OCI-LY7 (cell line): ENCODE measurements at regions not wholly inside any gene's neighbourhood (a gene's known extent, or its start where the extent isn't known, plus 50 kb on each side); places are given as distances from the start of the nearest gene placed in this dataset.

ENCODE experiments used
- BruUV-seq: library from RNA; stranded (reverse); fragments of 400-500 nt; replicated peaks from 2 replicates; lab custom pipeline; 2021; lab: Mats Ljungman, UMichigan
- CTCF ChIA-PET: fragments of 300-600 bp; sonication (Branson Sonifier 250); formaldehyde crosslinking; loops from one replicate; lab custom pipeline; 2022; ENCODE audit warnings: antibody characterized with exemption; ENCODE audit not compliant: unreplicated experiment; lab: Charles Lee
- POLR2A ChIA-PET: fragments of 300-600 bp; sonication (Branson Sonifier 250); formaldehyde crosslinking; loops from one replicate; lab custom pipeline; 2022; ENCODE audit warnings: antibody characterized with exemption; lab: Charles Lee
- DNase-seq: peaks from one replicate; pipeline ENCODE4 v3.0.0-alpha.2; 2015; ENCODE audit warnings: low spot score
- H2AFZ ChIP-seq: fragments of 200-600 bp; sonication (generic), shearing (Covaris generic); 2 replicates; pipeline ENCODE4 v1.6.1; 2014; ENCODE audit warnings: mild to moderate bottlenecking, antibody characterized with exemption, low read length, moderate library complexity
- H3K27ac ChIP-seq: fragments of 200-600 bp; sonication (generic); 2 replicates; pipeline ENCODE4 v1.5.1; 2014; ENCODE audit warnings: mixed run types, low read depth, mild to moderate bottlenecking, moderate library complexity, low read length, inconsistent platforms; ENCODE audit not compliant: poor library complexity, severe bottlenecking
- H3K36me3 ChIP-seq: fragments of 200-600 bp; sonication (generic); 2 replicates; pipeline ENCODE4 v1.6.1; 2014; ENCODE audit warnings: mild to moderate bottlenecking, antibody characterized with exemption, low read length, moderate library complexity, mixed read lengths; ENCODE audit not compliant: insufficient read depth
- H3K4me1 ChIP-seq: fragments of 200-600 bp; sonication (generic); 2 replicates; pipeline ENCODE4 v1.5.1; 2014; ENCODE audit warnings: mild to moderate bottlenecking, low read length; ENCODE audit not compliant: insufficient read depth, poor library complexity, severe bottlenecking
- H3K4me2 ChIP-seq: fragments of 200-600 bp; sonication (generic); 2 replicates; pipeline ENCODE4 v1.6.1; 2014; ENCODE audit warnings: mild to moderate bottlenecking, low read length
- H3K4me3 ChIP-seq: fragments of 200-600 bp; sonication (generic); 2 replicates; pipeline ENCODE4 v1.5.1; 2014; ENCODE audit warnings: mild to moderate bottlenecking, low read depth, low read length; ENCODE audit not compliant: poor library complexity, severe bottlenecking
- H3K79me2 ChIP-seq: fragments of 200-600 bp; sonication (generic); 2 replicates; pipeline ENCODE4 v1.6.1; 2016; ENCODE audit warnings: low read depth, mild to moderate bottlenecking, low read length, moderate library complexity, mixed read lengths; ENCODE audit not compliant: insufficient read depth
- H3K9me2 ChIP-seq: fragments of 200-600 bp; sonication (generic); 2 replicates; pipeline ENCODE4 v1.6.1; 2016; ENCODE audit warnings: mild to moderate bottlenecking, low read length, mixed read lengths; ENCODE audit not compliant: insufficient read depth
- H3K9me3 ChIP-seq: fragments of 200-600 bp; sonication (generic); 2 replicates; pipeline ENCODE4 v1.6.1; 2014; ENCODE audit warnings: mild to moderate bottlenecking, mixed run types, low read length, mixed read lengths
- H4K20me1 ChIP-seq: fragments of 200-600 bp; sonication (generic); 2 replicates; pipeline ENCODE4 v1.6.1; 2014; ENCODE audit warnings: mild to moderate bottlenecking, antibody characterized with exemption, low read length, moderate library complexity, mixed read lengths; ENCODE audit not compliant: insufficient read depth
- EZH2phosphoT487 ChIP-seq: fragments of 200-600 bp; sonication (generic); IDR thresholded peaks from 2 replicates; pipeline ENCODE4 v1.6.1; 2018; ENCODE audit warnings: low read depth, borderline replicate concordance, mild to moderate bottlenecking, mixed run types, antibody characterized with exemption, low read length, moderate library complexity, mixed read lengths
- intact Hi-C: fragments of 100-400 bp; cut with micrococcal nuclease; formaldehyde crosslinking; loops from one replicate; pipeline ENCODE4 v1.10.0; 2022; ENCODE audit not compliant: unreplicated experiment
- TF ChIP-seq, protein P1 (sequence below): fragments of 200-600 bp; sonication (generic); conservative IDR thresholded peaks from 2 replicates; pipeline ENCODE4 v1.5.1; 2014; ENCODE audit warnings: mild to moderate bottlenecking, antibody characterized with exemption, low read length, moderate library complexity, mixed read lengths

GRCh38 chr13:63081400-63082014, 1665.9 kb upstream of the PCDH20 start:
- Histone ChIP-seq H4K20me1 (no peaks in the 10 kb centered on the region), H3K27ac (no peak overlapping the region), H3K4me1 (no peaks in the 10 kb centered on the region), H3K4me2 (no peak overlapping the region), H3K79me2 (no peaks in the 10 kb centered on the region), H3K4me3 (no peak overlapping the region), H3K36me3 (no peaks in the 10 kb centered on the region), H2AFZ (no peak overlapping the region), H3K9me2 (no peaks in the 10 kb centered on the region), H3K9me3 (no peaks in the 10 kb centered on the region)
- intact Hi-C loops, result no loop called here
- TF ChIP-seq, protein P1, sequence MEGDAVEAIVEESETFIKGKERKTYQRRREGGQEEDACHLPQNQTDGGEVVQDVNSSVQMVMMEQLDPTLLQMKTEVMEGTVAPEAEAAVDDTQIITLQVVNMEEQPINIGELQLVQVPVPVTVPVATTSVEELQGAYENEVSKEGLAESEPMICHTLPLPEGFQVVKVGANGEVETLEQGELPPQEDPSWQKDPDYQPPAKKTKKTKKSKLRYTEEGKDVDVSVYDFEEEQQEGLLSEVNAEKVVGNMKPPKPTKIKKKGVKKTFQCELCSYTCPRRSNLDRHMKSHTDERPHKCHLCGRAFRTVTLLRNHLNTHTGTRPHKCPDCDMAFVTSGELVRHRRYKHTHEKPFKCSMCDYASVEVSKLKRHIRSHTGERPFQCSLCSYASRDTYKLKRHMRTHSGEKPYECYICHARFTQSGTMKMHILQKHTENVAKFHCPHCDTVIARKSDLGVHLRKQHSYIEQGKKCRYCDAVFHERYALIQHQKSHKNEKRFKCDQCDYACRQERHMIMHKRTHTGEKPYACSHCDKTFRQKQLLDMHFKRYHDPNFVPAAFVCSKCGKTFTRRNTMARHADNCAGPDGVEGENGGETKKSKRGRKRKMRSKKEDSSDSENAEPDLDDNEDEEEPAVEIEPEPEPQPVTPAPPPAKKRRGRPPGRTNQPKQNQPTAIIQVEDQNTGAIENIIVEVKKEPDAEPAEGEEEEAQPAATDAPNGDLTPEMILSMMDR, result no peak
- TF ChIP-seq EZH2phosphoT487, result no peak
- ChIA-PET CTCF (no interaction called here), POLR2A (interaction anchor here (1.0 kb wide), 1 partner anchor 626 kb away, joined by 3 read pairs; no protein-coding TSS in a partner anchor)
- no TSS peak for BruUV-seq
- DNase-seq, result no peak

GRCh38 chr13:63075126-63075525, 1659.5 kb upstream of the PCDH20 start:
- no peaks in the 10 kb centered on the region for H3K79me2 ChIP-seq
- CTCF ChIA-PET, result no interaction called here
- TF ChIP-seq EZH2phosphoT487, result no peak
- TF ChIP-seq, protein P1, result no peak
- no peak for DNase-seq
- H3K9me3 ChIP-seq, result no peaks in the 10 kb centered on the region
- intact Hi-C loops, result no loop called here
- no peaks in the 10 kb centered on the region for H4K20me1 ChIP-seq
- H3K4me2 ChIP-seq, result no peak overlapping the region
- no peak overlapping the region for H3K27ac ChIP-seq
- POLR2A ChIA-PET, result no interaction called here
- H2AFZ ChIP-seq, result no peak overlapping the region
- H3K36me3 ChIP-seq, result no peaks in the 10 kb centered on the region
- H3K4me1 ChIP-seq, result no peaks in the 10 kb centered on the region
- no TSS peak for BruUV-seq
- H3K9me2 ChIP-seq, result no peaks in the 10 kb centered on the region
- no peak overlapping the region for H3K4me3 ChIP-seq

- H2AFZ ChIP-seq, result no peak overlapping the region
- H3K36me3 ChIP-seq, result no peaks in the 10 kb centered on the region
- DNase-seq, result no peak
- ChIA-PET POLR2A (no interaction called here), CTCF (no interaction called here)
- TF ChIP-seq, protein P1, result no peak
- TF ChIP-seq EZH2phosphoT487, result no peak
- H3K27ac ChIP-seq, result no peak overlapping the region
- intact Hi-C loops, result no loop called here
- no peak overlapping the region for H3K4me3 ChIP-seq
- H3K4me1 ChIP-seq, result no peaks in the 10 kb centered on the region
- H4K20me1 ChIP-seq, result no peaks in the 10 kb centered on the region
- no peaks in the 10 kb centered on the region for H3K9me3 ChIP-seq
- no peak overlapping the region for H3K4me2 ChIP-seq
- BruUV-seq, result no TSS peak
- H3K9me2 ChIP-seq, result no peaks in the 10 kb centered on the region
- no peaks in the 10 kb centered on the region for H3K79me2 ChIP-seq
Observed at GRCh38 chr13:63050287-63050686, 1634.6 kb upstream of the PCDH20 start.
